Forelimb muscle (tissue), 1 donor: ENCODE measurements at regions not wholly inside any gene's neighbourhood (a gene's known extent, or its start where the extent isn't known, plus 50 kb on each side); places are given as distances from the start of the nearest gene placed in this dataset.
A peak's percentile ranks its signal among the peaks of the same experiment; 100 is the strongest.
"Not testable (repeated sequence)": the region's sequence is repeated elsewhere in the genome, so short reads cannot be mapped to it uniquely, and the experiment has no call there.

Experiments used
- DNase-seq: peaks from one replicate; pipeline ENCODE4 v3.0.0-alpha.2; 2013; ENCODE audit warnings: low read depth

DNA sequence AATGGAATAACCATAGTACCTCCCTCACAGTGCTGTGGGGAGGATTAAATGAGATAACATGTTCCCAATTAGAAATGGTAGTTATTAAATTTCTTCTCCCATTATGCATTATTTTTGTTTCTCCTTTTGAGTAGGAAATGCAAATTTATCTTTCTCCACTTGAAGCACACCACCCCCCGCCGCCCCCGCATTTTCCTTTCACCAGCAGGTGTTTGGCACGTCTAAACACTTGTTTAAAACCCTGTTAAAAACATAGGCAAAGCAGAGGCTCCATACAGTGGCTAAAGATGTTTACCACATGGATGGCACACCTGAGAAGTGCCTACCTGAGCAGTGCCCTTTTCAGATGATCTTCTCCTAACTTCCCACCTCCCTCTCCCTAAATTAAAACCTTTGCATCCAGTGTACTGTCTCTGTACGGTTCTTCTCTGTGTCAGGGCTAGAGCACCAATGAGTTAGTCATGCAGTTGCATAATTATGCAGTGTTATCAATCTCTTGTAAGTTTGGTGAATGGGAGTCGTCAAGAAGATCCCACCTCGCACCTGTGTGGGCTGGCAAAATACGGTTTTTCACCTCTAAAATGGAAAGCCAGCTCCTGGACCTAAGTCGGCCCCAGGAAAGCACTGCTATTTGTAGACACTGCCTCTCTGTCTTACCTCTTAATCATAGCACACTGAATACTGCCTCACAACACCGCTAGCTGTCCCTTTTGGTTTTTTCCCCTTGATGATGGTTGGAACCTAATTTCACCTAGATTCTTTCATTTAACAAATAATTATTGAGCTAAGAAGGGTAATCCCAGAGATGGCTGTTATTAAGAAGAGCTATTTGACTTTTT, 122.0 kb downstream of the CT47B1 start:
- DNase-seq: no peak

DNA sequence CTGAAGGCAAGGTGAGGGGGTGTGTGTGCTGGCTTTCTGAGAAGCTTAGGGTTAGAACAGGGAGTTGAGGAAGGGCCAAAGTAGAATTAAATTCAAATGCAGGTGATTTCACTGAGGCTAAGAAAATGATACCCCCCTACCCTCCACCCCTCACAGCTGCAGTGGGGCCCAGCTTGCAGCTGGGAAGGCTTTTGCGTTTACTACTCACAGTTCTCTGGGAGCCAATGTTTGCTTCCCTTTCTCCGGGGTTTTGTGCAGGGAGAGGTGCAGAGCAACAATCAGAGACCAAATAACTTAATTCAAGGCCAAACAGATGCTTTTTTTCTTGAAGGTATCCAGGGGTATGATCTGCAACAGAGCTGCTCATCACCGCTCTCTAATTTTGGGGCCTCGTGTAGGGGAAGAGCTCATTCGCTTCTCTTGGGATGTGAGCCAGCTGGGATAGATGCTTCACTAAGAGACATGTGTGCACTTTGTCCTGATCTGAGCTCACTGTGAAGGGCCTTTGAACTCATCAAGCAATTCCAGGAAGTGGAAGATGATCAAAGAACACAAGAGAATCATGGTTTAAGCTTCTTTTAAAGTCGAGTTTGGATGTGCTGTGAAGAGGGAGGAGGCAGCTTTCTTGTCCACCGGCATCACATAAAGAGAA, 122.7 kb upstream of the C1GALT1C1 start:
- DNase-seq: peak; percentile 32

DNA sequence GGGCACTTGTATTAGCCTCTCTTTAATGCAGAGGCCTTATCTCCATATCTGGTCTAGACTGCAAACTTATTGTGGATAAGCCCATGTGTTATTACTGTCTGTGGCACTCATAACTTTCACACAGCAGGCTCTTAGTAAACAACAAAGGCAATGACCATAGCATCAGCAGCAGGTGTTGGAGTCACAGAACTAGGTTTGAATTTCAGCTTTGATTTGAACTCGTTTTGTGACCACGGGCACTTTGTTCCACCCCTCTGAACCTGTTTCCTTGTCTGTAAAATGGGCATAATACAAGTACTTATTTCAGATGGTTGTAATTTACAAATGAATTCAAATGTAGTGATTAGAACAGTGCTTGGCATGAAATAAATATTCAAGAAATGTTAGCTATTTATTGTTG, 121.8 kb upstream of the C1GALT1C1 start:
- DNase-seq: no peak

DNA sequence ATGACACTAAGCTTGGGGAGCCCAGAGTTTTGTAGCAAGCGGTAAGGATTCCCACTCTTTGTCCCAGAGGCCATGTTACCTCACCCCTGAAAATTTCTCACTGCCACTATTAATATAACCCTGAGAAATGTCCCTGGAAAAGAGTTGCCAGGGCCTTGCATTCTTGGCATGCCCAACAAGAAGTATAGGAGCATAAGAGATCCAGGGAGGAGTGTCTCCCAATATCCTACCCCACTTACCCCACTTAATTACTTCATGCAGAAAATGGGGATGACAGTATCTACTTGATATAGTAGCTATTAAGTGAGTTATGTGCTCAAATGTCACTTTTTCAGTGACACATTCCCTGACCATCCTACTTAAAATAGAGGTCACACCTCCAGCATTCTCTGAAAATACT, 120.5 kb upstream of the C1GALT1C1 start:
- DNase-seq: no peak

DNA sequence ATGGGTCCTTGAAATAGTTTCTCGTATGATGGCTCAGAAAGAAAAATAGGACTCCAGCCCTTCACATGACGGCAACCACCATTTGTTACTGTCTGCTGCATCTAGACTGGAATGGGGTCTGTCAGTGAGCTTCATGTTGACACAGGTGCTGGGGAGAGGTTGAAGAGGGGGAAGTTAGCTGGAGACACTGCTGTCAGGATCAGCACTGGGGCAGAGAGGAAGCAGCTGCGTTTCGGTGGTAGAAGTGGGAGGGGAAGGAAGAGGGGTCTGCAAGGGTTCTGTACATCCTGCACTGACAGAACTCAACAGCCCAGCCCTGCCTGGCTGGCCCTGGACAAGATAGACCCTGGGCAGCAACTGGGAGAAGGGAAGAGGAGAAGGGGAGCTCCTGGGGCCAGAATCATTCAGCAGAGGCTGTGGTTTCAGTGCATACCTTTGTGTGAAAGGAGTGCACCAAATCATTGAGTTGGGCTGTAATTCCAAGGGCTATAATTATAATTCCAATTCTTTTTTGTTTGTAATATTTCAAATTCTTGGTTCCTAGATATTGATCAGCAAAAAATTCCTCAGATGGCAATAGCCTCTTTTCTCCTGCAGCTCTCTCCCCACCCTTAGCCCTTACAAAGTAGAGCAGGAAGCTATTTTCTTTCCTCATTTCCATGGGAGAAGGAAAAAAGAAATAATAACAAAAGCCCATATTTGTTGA, 119.4 kb upstream of the C1GALT1C1 start:
- no peak for DNase-seq

DNA sequence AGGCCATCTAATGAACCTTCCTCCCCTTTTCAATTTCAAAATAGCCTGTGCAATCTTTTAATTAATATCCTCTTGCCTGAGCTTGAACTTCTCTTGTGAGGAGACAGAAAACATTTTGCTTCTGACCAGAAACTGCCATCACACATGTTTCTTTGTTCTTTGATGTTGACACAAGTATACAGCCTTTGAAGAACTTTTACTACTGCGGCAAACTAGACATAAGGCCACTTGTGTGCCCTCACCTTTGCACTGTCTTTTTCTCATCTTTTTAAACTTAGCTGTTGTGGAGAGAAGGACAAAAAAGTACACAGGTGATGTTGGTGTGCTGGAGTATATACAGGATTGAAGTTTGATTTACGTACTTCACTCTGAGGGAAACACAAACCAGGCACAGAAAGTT, 116.3 kb upstream of the C1GALT1C1 start:
- no peak for DNase-seq

DNA sequence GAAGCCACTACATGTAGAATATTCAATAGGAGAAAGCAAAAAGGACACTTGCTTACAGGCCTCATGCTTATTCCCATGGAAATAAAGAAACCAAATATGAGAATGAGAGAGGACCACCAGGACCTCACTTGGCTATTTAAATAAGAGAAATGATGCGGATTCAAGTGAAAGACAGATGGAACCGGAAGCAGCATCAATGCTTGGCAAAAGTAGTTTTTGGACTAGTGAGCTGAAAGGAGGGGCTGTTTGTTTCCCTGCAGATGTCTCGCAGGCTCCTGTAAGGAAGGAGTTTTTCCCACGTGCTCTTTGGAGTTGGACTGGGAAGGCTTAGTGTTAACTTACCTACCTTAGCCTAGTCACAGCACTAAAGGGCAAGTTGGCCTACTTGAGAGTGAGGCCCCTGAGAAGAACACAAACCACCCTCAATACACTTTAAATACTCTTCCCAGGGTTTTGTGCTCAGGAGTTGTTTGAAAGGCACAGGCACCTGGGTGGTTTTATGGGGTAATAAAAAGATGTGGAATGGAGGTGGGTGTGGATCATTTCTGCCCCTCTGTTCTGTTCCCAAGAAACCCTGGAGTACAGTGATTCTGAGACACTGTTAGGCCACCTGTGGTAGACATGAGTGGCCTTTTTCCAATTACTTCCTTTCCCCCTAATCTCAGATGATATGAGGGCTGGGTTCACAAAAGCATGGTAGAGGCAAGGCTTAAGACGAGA, 113.3 kb upstream of the C1GALT1C1 start:
- no peak for DNase-seq

DNA sequence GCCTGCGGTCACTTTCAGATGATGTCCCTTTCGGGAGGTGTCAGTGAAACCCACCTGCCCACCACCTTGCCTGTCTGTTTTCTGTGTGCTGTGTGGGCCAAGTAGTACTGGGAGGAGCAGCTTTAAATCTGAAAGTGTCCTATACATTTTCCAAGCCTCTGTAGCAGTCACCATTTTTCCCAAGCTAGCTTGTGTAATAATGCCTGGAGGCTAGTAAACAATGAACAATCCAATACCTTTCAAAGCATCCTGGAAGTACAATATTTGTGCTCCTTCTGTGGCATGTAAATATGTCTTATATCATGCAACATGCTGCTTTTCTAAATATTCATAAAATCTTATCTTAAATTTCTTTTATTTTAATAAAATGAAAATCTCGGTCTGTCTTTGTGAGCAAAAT, 111.6 kb upstream of the C1GALT1C1 start:
- DNase-seq: no peak

DNA sequence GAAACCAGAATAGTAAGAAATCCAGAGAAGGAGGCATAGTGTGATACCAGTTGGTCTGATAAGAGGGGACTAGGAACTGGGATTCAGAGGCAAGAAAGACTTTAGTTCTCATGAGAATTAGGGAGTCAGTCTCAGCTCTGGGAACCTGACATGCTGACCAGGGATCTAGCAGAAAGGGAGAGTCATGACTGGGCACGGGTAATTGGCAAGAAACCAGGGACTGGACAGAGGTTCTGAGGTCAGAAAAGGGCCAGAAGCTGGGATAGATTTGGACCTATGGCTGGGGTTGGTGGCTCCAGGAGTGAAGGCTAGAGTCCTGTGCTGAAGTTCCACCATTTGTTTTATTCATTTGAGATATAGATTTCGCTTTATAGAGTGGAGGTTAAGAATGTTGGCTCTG, 110.2 kb upstream of the C1GALT1C1 start:
- DNase-seq: no peak

DNA sequence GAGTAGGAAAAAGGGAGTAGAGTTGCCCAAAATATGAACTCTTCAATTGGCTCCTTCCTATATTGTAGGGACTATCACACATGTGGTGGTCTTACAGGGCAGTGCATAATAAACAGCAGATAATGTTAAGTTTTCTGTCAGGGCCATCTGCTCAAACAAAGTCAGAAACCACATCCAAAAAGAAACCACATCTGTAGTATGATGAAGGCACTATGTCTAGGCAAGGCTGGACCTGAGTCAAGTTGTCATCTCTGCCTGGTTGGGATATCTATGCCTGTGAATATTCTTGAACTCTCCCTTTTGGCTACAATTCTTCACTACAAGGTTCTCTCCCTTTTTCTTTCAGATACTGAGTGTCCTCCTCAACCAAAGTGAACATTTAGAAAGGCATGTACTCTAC, 109.4 kb upstream of the C1GALT1C1 start:
- no peak for DNase-seq

DNA sequence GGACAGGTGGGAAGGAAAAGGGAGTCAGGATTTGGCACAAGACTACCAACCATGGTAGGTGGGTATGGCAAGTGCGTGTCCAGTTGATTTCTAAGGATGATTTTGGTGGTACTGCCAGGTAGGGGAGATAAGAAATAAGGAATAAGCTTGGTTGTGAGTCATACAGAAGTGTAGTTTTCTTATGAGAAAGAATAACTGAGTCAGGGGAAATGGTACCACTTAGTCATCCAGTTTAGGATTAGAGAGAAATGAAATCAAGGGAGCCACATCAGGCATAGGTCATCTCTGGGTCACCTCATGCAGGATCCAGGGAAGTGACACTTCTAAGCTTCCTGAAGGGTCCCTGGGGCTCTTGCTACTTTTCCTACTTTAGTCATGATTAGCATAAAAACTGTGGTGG, 107.1 kb upstream of the C1GALT1C1 start:
- no peak for DNase-seq

DNA sequence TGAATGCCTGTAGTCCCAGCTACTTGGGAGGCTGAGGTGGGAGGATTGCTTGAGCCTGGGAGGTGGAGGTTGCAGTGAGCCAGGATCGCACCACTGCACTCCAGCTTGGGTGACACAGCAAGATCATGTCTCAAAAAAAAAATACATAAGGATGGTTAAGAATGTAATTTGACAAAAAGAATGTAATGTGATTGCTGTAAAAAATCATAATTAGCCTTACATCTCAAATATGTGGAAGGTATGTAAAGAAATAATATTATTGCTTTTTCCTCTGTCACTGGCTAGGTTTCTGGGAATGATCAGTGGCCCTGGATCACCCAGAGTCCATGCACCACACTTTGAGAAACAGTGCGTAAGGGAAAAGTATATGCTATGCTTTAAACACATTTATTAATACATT, 106.1 kb upstream of the C1GALT1C1 start:
- no peak for DNase-seq

DNA sequence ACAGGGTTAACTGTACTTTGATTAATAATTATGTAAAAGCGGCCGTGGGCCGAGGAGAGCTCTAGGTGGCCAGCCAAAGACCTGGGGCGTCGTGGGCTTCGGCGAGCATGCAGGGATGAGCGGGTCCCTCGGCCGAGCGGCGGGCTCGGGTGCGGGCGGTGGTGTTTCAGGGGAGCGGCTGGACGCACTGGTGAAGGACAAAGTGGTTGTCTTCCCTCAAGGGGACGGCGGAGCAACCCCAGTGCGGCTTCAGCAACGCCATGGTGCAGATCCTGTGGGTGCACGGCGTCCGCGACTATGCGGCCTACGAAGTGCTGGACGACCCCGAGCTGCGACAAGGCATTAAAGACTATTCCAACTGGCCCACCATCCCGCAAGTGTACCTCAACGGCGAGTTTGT, 103.0 kb upstream of the C1GALT1C1 start:
- no peak for DNase-seq

DNA sequence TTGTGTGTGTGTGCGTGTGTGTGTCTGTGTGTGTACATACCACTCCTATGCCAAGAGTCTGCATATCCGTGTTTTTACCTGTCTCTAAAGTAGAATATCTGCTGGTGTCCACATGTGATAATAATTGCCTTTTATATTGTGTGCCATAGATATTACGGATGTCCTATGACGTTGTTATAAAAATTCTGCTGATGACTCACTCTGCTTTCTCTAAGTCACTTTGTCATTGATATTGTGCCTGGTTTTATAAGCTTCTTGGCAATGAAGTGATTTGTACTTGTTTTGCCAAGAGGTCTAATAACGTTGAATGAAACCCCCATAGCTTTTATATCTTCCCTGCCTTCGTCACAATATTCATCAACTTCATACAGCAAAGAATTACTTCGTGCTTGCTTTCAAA, 102.6 kb upstream of the C1GALT1C1 start:
- no peak for DNase-seq

DNA sequence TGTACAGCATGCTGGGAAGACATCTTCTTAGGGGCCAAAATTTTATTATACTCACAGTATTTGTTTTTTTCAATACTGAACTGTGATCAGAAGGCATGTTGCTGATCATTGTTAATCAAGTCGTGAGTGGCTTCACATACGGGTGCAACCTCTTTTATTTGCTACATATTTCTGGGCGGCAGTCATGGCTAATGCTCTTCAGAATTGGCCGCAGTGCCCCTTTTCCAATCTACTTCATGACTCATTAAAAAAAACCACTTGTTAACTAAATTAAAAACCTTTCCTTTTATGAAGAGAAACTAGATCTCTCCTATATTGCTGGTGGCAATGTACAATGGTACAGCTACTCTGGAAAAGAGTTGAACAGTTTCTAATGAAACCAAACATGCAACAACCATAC, 101.5 kb upstream of the C1GALT1C1 start:
- DNase-seq: no peak

DNA sequence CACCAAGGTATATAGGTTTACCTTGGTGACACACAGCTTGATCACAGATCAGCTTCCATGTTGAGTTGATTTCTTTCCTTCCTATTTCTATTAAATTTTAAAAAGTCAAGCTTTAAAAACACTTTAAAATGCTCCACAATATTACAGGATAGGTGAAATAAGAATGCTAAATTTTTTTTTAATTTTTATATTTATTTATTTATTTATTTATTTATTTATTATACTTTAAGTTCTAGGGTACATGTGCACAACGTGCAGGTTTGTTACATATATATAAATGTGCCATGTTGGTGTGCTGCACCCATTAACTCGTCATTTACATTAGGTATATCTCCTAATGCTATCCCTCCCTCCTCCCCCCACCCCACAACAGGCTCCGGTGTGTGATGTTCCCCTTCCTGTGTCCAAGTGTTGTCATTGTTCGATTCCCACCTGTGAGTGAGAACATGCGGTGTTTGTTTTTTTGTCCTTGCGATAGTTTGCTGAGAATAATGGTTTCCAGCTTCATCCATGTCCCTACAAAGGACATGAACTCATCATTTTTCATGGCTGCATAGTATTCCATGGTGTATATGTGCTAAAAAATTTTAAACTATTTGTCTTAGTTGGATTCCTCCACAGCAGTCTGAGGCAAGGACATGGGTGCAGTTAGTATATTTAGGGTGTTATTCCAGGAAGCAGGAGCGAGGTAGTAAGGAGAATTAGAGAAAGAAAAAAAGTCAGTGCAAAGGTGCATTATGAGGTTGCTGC, 99.8 kb upstream of the C1GALT1C1 start:
- not testable (repeated sequence) for DNase-seq

DNA sequence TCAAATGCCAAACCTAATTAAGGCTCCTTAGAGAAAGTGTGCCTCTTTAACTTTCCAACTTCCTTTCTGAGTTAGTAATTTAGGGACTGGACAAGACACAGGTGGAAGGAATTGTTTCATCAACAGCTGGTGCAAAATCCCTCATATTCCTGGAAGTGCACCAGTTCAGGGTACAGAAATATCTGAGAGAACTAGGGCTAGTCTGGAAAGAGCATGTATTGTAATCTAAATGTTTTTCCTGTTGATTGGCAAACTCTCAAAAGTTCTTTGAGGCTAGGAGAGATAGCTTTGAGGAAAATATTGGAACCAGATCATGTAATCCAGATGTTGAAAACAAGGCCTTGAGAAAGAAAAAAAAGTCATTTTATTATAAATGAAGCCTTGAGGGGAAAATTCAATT, 98.1 kb upstream of the C1GALT1C1 start:
- peak; percentile 45 for DNase-seq

DNA sequence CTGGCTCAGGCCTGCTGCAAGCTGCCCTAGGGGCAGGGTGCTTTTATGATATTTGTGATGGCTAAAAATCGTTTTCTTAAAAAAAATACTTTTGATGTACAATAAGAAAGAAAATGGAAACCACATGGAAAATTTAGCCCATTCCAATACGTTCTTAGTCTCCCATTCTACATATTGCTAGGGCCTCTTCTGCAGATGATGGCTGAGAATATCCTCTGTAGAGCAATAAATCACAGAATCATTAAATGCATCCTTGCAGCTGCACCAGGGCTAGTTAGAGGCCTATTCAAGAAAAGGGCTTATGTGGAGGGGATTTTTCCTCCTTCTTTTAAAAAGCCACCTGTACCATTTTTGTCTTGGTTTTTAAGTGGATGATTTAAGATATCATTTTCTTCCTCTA, 97.6 kb upstream of the C1GALT1C1 start:
- peak; percentile 77 for DNase-seq

DNA sequence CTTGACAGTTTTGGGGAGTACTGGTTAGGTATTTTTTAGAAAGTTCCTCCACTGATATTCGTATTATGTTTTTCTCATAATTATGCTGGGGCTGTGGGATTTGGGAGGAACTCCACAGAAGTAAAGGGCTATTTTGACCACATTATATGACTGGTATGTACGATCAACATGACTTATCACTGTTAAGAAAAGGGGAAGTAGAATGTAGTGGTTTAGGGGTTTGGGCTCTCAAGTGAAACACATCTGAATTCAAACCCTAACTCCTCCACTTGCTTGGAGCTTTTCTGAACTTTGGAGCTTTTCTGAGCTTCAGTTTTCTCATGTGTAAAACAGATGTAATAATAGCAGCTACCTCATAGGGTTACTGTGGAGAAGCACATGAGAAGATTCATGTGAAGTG, 96.4 kb upstream of the C1GALT1C1 start:
- DNase-seq: no peak

DNA sequence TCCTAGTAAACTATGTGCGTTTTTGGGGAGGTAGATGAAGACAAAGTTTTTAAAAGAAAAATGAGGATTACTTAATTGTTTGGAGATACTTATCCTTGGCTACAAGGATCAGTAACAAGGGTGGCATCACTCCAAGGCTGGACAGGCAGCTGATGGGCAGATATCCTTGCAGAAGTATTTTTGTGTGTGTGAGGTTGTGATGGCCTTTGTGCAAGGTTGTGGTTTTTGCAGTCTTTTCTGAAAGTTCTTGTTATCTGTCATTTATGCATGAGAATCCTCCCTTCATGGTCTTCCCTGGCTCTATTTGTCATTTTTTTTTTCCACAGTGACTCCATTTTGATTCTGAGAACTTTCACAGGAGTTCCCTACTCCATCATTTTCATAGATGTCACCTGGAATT, 96.0 kb upstream of the C1GALT1C1 start:
- no peak for DNase-seq

DNA sequence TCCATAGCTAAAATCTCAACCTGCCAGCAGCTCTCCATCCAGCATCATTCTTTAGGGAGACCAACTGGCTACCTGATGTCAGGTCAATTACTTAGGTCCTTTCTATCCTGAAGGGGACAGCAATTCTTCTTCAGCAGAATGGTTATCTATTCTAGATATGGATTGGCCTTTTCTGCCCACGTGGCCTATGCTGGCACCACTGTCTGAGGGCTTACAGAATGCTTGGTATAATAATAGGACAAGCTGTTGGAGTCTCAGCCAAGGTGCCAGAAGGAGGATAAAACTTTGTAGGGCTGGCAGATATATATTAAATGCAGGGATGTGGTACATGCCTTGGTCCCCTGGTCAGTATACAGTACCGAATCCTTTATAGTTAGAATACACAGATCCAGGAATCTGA, 89.8 kb upstream of the C1GALT1C1 start:
- no peak for DNase-seq

DNA sequence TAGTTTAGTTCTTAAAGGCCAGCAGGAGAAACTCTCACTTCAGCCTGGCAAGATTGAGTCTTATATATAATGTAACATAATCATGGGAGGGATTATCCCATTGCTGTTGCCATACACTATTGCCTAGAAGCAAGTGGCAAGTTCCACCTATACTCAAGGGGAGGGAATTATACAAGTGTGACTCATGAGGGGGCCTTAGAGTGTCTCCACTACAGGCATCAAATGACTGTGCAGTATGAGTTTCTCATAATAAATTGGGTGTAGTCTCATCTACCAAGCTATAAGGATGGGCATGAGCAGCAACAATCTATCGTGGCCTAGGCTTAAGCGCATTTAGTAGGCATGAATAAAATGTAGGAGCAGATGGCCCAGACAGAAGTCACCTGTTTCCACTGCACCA, 89.1 kb upstream of the C1GALT1C1 start:
- DNase-seq: no peak
